Adipocyte (in vitro differentiated cells): ENCODE measurements at regions not wholly inside any gene's neighbourhood (a gene's known extent, or its start where the extent isn't known, plus 50 kb on each side); places are given as distances from the start of the nearest gene placed in this dataset.
A peak's percentile ranks its signal among the peaks of the same experiment; 100 is the strongest.

ENCODE experiments used
- DNase-seq: peaks from one replicate; pipeline ENCODE4 v3.0.0-alpha.2; 2015; ENCODE audit warnings: low read depth
- H3K27me3 ChIP-seq: replicated peaks from 2 replicates; pipeline ENCODE4 v1.7.0; 2013; ENCODE audit warnings: mild to moderate bottlenecking, low read length, moderate library complexity; ENCODE audit not compliant: control insufficient read depth, insufficient read depth
- H3K36me3 ChIP-seq: 2 replicates; pipeline ENCODE4 v1.7.0; 2013; ENCODE audit warnings: low read length, mild to moderate bottlenecking, moderate library complexity; ENCODE audit not compliant: control insufficient read depth, insufficient read depth, severe bottlenecking
- H3K4me1 ChIP-seq: 2 replicates; pipeline ENCODE4 v1.7.0; 2013; ENCODE audit warnings: mild to moderate bottlenecking, low read length, moderate library complexity; ENCODE audit not compliant: control insufficient read depth, insufficient read depth
- H3K4me3 ChIP-seq: 2 replicates; pipeline ENCODE4 v1.7.0; 2013; ENCODE audit warnings: mild to moderate bottlenecking, low read length, moderate library complexity
- H3K9ac ChIP-seq: 2 replicates; pipeline ENCODE4 v1.7.0; 2013; ENCODE audit warnings: mild to moderate bottlenecking, low read length, moderate library complexity
- H3K9me3 ChIP-seq: 2 replicates; pipeline ENCODE4 v1.7.0; 2013; ENCODE audit warnings: mild to moderate bottlenecking, low read length, moderate library complexity; ENCODE audit not compliant: control insufficient read depth

DNA sequence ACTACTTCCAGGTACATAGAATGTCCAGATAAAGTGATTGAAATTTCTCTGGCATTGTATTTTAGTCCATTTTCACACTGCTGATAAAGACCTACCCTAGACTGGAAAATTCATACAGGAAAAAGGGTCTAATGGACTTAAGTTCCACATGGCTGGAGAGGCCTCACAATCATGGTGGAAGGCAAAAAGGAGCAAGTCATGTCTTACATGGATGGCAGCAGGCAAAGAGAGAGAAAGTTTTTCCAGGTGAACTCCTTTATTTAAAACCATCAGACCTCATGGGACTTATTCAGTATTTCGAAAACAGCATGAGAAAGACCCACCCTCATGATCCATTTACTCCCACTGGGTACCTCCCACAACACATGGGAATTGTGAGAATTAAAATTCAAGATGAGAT lies 1359.7 kb upstream of the RAG2 start:
- H3K9me3 ChIP-seq: no peaks in the 10 kb centered on the region

DNA sequence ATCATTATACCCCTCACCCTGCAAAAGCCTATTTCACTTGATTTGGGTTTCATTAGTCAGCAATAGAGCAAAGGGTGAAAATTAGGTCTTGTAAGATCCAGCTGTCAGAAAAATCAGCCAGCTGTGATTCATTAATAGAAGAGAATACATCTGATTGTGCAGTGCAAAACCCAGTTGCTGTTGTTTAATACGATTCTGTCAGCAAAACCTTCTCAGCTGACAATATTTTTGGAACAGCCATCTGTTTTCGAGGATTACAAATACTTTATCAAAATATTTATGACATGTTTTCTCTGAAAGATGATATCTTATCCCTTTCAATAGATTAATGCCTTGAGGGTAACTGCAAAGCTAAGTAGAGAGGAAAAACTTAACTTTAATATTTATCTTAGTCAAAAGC lies 1354.0 kb upstream of the RAG2 start:
- Histone ChIP-seq H3K9ac (no peak overlapping the region), H3K36me3 (no peaks in the 10 kb centered on the region), H3K4me1 (no peaks in the 10 kb centered on the region), H3K9me3 (no peaks in the 10 kb centered on the region), H3K27me3 (no peaks in the 10 kb centered on the region), H3K4me3 (no peak overlapping the region)
- no peak for DNase-seq

More for the DNA sequence above, 1359.7 kb upstream of the RAG2 start:
- DNase-seq: no peak
- H3K9ac ChIP-seq: no peak overlapping the region
- H3K36me3 ChIP-seq: no peaks in the 10 kb centered on the region
- H3K27me3 ChIP-seq: no peaks in the 10 kb centered on the region
- H3K4me1 ChIP-seq: no peaks in the 10 kb centered on the region
- no peak overlapping the region for H3K4me3 ChIP-seq

DNA sequence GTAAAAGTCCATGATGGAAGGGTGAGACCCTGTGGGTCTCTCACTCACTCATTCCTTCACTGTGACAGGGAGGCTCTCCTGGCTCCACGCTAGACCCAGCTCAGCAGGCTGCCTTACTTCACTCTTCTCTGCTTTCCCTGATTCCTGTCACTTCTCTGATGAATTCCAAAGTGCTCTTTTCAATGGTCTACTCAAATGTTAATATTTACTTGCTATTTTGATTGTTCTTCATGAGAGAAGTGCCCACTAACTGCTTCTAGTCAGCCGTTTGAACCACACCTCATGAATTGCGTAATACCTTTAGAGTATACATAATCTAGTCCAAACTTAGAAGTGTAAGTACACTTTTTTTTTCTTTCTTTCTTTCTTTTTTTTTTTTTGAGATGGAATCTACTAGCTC lies 1350.2 kb upstream of the RAG2 start:
- Histone ChIP-seq H3K4me1 (no peaks in the 10 kb centered on the region), H3K9ac (no peak overlapping the region), H3K4me3 (no peak overlapping the region), H3K36me3 (no peaks in the 10 kb centered on the region), H3K9me3 (peaks cover 6% of the 10 kb centered on the region), H3K27me3 (no peaks in the 10 kb centered on the region)
- DNase-seq: no peak

DNA sequence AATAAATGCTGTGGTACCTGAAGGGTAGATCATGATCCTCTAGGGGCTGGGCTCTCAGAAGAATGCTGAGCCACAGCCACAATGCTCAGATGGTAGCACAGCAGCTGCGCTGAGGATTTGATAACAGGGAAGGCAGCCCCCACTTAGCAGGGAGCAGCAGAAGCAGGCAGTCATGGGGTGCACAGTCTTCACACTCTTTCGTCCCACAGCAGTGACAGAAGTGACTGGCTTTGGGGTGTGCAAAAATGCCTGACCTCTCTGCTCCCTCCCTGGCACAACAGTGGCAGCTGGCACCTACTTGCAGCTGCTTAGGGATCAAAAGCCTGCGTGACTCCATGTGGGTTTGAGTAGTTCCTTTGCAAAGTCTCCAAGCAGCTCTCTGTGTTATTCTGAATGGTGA lies 1349.8 kb upstream of the RAG2 start:
- H3K27me3 ChIP-seq: no peaks in the 10 kb centered on the region
- DNase-seq: no peak
- H3K9ac ChIP-seq: no peak overlapping the region
- H3K4me3 ChIP-seq: no peak overlapping the region
- H3K9me3 ChIP-seq: peaks cover 9% of the 10 kb centered on the region
- H3K4me1 ChIP-seq: no peaks in the 10 kb centered on the region
- no peaks in the 10 kb centered on the region for H3K36me3 ChIP-seq

DNA sequence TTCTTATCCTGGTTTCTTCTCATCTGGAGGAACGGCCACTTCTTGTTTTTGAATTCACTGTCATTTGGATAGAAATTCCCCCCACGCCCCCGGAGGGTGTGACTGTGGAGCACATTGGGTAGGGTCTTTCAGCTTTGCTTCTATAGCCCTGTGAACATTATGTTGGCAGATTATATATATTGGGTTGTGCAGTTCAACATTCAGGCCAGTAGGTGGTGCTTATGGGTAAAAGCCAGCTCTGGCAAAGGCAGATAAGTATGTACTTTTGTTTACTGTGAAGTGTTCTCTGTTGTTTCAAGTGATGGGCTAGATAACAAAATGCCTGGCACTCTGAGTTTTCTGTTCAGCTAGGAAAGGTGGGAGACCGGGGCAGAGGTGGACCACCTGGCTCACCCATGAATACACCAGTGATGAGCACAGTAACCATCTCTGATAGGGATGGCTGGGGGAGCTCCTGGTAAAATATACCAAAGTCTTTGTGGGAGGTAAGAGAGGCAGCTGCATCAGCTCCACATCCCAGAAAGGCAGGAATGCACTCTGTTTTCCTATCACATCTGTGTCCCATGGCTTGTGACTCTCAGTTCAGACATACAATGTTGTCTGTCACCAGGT lies 1348.2 kb upstream of the RAG2 start:
- no peaks in the 10 kb centered on the region for H3K36me3 ChIP-seq
- no peak overlapping the region for H3K4me3 ChIP-seq
- peak; percentile 70 for DNase-seq
- H3K9me3 ChIP-seq: peaks cover 9% of the 10 kb centered on the region
- H3K9ac ChIP-seq: no peak overlapping the region
- no peaks in the 10 kb centered on the region for H3K27me3 ChIP-seq
- H3K4me1 ChIP-seq: no peaks in the 10 kb centered on the region

DNA sequence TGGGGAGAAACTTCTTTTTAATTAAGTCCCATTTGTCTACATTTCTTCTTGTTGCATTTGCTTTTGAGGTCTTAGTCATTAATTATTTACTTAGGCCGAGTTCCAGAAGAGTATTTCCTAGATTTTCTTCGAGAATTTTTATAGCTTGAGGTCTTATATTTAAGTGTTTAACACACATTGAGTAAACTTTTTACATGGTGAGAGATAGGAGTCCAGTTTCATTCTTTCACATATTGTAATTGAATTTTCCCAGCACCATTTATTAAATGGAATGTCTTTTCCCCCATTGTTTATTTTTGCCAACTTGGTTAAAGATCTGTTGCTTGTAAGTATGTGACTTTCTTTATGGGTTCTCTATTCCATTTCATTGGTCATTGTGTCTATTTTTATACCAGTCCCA lies 1344.0 kb upstream of the RAG2 start:
- no peaks in the 10 kb centered on the region for H3K4me1 ChIP-seq
- no peaks in the 10 kb centered on the region for H3K27me3 ChIP-seq
- H3K9me3 ChIP-seq: peaks cover 9% of the 10 kb centered on the region
- H3K4me3 ChIP-seq: no peak overlapping the region
- H3K36me3 ChIP-seq: no peaks in the 10 kb centered on the region
- H3K9ac ChIP-seq: no peak overlapping the region
- no peak for DNase-seq

DNA sequence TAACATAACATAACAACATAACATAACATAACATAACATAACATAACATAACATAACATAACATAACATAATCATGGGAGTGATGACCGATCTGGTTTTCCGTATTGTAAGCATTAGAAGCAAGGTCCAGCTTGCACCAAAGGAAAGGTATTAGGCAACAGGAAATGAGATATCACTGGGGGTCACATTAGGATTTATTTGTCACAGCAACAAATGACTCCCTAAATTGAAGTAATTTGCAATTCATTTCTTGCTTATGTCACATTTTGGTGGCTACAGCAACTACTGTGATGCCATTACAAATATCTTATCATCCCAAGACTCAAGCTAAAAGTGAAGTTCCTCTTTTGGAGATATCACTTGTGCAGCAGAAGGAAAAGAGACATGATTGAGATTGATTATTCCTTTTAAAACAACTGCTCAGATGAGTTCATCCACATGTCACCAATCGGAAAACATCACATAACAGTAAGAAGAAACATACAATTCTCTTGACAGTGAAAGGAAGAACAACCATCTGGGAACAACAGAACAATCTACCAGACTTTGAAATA lies 1331.1 kb upstream of the RAG2 start:
- no peaks in the 10 kb centered on the region for H3K4me1 ChIP-seq
- no peak overlapping the region for H3K4me3 ChIP-seq
- H3K36me3 ChIP-seq: no peaks in the 10 kb centered on the region

DNA sequence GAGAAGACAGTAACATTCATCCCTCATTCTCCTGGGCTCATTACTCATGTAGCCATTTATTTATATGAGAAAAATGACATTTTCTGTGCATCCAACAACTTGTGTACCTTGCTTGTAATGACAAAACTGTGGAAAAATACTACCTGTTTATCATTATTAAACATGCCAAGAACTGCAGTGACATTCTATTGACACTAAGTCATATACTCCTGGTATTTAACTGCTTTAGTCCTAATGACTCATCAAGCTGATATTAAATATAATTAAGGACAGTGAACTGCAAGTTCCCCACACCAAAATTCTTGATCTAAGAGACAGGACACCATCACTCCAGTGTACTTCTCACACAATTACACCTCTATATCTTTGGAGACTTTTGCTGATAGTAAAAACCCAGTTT lies 1328.7 kb upstream of the RAG2 start:
- no peak for DNase-seq
- H3K4me3 ChIP-seq: no peak overlapping the region
- H3K36me3 ChIP-seq: no peaks in the 10 kb centered on the region
- no peaks in the 10 kb centered on the region for H3K4me1 ChIP-seq
- no peaks in the 10 kb centered on the region for H3K27me3 ChIP-seq
- no peaks in the 10 kb centered on the region for H3K9me3 ChIP-seq
- no peak overlapping the region for H3K9ac ChIP-seq

More for the DNA sequence above, 1331.1 kb upstream of the RAG2 start:
- Histone ChIP-seq H3K27me3 (no peaks in the 10 kb centered on the region), H3K9me3 (peaks cover 6% of the 10 kb centered on the region), H3K9ac (no peak overlapping the region)
- DNase-seq: no peak

DNA sequence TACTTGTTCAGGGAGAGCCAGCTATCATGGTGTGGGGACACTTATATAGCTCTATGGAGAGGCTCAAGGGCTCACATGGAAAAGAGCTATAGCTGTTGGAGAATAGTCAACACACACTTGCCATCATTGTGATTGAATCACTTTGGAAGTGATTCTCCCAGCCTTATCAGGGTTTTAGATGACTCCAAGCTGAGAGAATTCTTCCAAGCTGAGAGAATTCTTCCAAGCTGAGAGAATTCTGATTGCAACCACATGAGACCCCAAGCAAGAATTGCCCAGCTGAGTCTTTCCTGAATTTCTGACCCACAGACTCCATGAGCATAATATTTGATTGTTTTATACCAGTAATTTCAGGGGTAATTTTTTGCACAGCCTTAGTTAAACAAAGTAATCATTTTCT lies 1318.3 kb upstream of the RAG2 start:
- no peaks in the 10 kb centered on the region for H3K36me3 ChIP-seq
- H3K27me3 ChIP-seq: no peaks in the 10 kb centered on the region
- no peaks in the 10 kb centered on the region for H3K9me3 ChIP-seq
- DNase-seq: no peak
- H3K9ac ChIP-seq: no peak overlapping the region
- no peak overlapping the region for H3K4me3 ChIP-seq
- H3K4me1 ChIP-seq: no peaks in the 10 kb centered on the region

DNA sequence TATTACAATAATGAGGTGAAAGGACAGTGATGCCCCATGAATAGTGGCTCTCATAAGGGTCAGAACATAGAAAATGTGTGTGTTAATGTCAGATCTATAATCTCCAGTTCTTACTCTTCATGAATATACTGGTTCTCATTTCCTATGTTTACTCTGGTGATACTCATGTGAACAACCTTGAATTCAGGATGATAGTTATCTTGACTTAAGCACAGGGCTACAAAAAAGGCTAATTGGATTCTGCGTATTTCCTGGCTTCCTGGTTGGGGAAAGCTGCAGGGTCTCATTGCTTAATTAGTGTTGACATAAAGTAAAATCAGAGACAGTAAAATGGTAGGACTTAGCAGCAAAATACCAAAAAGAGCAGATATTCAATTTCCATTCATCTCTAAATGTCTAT lies 1316.8 kb upstream of the RAG2 start:
- Histone ChIP-seq H3K4me1 (no peaks in the 10 kb centered on the region), H3K9ac (no peak overlapping the region), H3K9me3 (no peaks in the 10 kb centered on the region), H3K4me3 (no peak overlapping the region), H3K27me3 (no peaks in the 10 kb centered on the region), H3K36me3 (no peaks in the 10 kb centered on the region)
- no peak for DNase-seq

DNA sequence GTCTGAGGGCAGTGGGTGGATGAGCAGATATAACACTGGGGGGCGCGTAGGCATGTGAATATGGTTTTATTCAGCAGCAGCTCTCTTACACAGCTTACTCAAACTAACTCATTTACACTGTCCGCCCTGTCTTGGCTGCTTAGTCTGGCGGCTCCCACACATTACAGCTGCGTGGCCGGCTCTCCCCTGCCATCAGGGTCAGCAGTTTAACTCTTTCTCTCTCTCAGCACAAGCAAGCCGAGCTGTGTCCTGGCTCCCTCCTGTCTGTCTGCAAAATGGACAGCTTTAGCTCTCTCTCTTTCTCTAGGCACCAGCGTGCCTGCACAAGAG lies 1310.1 kb upstream of the RAG2 start:
- Histone ChIP-seq H3K36me3 (no peaks in the 10 kb centered on the region), H3K4me1 (no peaks in the 10 kb centered on the region), H3K9me3 (no peaks in the 10 kb centered on the region), H3K27me3 (no peaks in the 10 kb centered on the region), H3K4me3 (no peak overlapping the region), H3K9ac (no peak overlapping the region)
- DNase-seq: no peak
